HT1080 (cell line): ENCODE measurements at regions not wholly inside any gene's neighbourhood (a gene's known extent, or its start where the extent isn't known, plus 50 kb on each side); places are given as distances from the start of the nearest gene placed in this dataset.
A peak's percentile ranks its signal among the peaks of the same experiment; 100 is the strongest.
"Not testable (repeated sequence)": the region's sequence is repeated elsewhere in the genome, so short reads cannot be mapped to it uniquely, and the experiment has no call there.

Experiments
- DNase-seq: peaks from one replicate; pipeline ENCODE4 v3.0.0-alpha.2; 2015; ENCODE audit warnings: low read depth

GRCh38 chr5:60101573-60101972 lies 208.0 kb upstream of the PDE4D start:
- no peak for DNase-seq

DNA sequence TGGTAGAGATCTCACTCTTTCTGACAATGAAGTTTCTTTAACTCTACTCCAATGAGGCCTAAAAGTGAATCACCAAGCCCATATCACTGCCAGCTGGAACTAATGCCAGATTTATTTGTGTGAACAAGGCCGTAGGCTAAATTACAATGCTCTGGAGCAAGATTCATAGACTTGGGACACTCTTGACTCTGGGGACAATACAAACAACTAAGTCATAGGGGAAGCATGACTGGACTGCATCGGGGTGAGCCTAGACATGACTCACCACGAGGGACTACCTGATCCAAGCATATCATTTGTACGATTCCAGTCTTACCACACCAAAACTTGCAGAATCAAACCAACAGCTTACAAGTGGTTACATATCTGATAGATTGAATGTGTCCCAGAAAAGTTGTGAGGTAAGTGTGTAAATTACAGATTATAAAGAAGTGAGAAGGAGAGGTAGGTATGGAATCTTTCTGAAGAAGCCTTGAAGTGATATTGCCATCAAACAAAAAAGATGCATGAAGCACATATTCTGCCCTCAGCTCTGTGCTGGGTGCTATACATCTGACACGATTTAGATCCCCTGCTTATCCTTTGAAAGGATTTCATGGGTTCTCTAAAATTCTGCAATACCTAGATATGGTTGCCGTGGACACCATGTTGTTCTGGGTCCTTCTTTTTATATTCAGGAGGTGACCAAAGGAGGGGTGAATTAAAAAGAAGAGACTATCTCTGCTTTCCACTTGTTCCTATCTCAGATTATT lies 199.3 kb upstream of the PDE4D start:
- peak; percentile 89 for DNase-seq

GRCh38 chr5:60086583-60086982 lies 193.1 kb upstream of the PDE4D start:
- DNase-seq: no peak

- no peak for DNase-seq
These were observed 190.7 kb upstream of the PDE4D start for GRCh38 chr5:60084226-60084625.

GRCh38 chr5:60077292-60077691 lies 183.8 kb upstream of the PDE4D start:
- DNase-seq: no peak

- DNase-seq: no peak
These were observed 183.2 kb upstream of the PDE4D start for GRCh38 chr5:60076746-60077145.

DNA sequence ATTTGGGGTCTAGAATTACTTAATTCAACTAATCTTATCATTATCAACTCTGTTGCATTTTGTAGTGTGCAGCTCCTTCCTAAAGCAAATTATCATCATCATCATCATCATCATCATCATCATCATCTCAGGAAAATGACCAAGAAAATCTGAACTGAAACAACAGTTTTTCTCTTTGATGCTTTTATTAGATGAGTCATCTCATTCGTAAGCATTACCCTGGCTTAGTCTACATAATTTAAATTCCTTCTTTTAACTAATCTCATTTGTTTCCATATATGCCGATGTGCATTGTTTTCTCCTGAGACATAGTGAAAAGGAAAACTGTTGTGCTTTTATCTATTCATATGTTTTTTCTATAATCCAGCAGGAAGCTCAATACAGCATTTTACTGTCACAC lies 173.0 kb upstream of the PDE4D start:
- DNase-seq: peak; percentile 64

DNA sequence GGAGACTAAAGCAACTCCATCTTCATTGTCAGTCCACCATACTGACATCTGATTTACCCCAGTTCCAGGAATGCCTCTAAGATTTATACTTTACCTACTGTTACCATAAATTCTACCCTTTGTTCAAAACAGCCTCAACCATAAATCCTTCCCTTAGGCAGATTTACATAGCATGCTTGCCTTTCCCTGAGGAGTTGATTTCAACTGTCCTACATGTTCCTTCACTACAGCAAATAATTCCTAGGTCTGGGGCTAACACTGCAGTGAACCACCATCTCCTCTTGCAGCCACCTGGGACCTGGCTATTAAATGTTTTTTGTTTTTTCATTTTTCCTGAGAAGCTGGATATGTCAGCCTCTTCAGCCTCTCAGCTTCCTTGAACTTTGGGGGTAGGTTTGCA lies 166.9 kb upstream of the PDE4D start:
- DNase-seq: no peak

- no peak for DNase-seq
These were observed 162.7 kb upstream of the PDE4D start for GRCh38 chr5:60056191-60056590.

- DNase-seq: no peak
These were observed 161.6 kb upstream of the PDE4D start for GRCh38 chr5:60055168-60055567.

GRCh38 chr5:60041996-60042664 lies 148.6 kb upstream of the PDE4D start:
- not testable (repeated sequence) for DNase-seq

DNA sequence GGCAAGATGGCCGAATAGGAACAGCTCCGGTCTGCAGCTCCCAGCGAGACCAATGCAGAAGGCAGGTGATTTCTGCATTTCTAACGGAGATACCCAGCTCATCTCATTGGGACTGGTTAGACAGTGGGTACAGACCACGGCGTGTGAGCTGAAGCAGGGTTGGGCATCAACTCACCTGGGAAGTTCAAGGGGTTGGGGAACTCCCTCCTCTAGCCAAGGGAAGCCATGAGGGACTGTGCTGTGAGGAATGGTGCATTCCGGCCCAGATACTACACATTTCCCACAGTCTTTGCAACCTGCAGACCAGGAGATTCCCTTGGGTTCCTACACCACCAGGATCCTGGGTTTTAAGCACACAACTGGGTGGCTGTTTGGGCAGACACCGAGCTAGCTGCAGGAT lies 148.0 kb upstream of the PDE4D start:
- DNase-seq: not testable (repeated sequence)

GRCh38 chr5:60036192-60036938 lies 142.8 kb upstream of the PDE4D start:
- DNase-seq: no peak

GRCh38 chr5:60026161-60026560 lies 132.6 kb upstream of the PDE4D start:
- peak; percentile 10 for DNase-seq

DNA sequence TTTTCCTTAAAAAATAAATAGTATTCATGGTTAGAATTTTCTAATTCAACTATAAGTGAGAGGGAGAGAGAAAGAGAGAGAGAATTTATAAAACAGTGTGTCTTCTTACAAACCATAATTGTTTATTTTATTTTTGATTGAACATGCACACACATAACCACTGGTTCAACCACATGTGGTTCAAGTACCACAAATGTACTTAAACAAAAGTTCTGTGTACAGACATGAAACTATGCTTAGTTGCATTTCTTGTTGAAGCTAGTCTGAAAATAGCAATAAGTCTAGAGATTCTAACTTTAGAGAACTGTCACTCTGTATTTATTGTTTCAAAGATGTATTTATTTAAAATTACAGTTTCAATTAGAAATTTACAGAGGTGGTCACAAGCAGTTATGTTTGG lies 130.6 kb upstream of the PDE4D start:
- no peak for DNase-seq

DNA sequence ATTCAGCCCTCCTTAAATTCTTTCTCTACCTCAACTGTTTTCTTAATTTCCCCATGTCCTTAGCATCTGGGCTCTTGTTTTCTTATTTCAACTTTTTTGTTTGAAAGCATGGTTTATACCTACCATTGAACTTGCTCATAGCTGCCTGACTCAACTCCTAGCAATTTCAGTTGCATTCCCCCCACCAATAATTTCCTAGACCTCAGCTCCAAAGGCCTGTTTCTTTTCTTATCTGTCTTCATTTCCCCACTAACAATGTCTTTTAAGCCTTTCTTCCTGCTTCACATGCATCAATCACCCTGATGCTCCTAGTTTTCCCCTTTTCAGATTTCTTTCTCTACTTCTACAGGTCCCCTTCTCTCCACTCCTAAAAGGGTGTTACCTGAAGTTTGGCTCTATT lies 129.7 kb upstream of the PDE4D start:
- peak; percentile 25 for DNase-seq

GRCh38 chr5:60020457-60020856 lies 126.9 kb upstream of the PDE4D start:
- no peak for DNase-seq

GRCh38 chr5:60018960-60019359 lies 125.4 kb upstream of the PDE4D start:
- not testable (repeated sequence) for DNase-seq

GRCh38 chr5:60018091-60018490 lies 124.6 kb upstream of the PDE4D start:
- peak; percentile 3 for DNase-seq

DNA sequence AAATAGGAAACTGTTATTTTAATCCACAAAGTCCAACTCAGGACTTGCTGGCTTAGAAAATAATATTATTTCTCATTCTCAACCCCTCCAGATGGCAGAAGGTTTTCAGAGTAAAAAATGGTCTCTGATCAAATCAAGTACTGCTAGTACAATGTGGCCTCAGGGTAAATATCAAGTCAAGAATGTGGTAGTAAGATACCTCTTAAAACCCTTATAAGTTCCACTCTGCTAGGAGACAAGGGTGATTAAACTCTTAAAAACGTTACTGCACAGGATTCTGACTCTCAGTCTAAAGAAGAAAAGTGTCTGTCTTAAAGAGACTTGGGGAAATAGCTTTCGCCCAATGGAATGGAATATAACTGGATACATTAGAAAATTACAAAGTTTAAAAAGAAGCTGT lies 120.8 kb upstream of the PDE4D start:
- DNase-seq: no peak

DNA sequence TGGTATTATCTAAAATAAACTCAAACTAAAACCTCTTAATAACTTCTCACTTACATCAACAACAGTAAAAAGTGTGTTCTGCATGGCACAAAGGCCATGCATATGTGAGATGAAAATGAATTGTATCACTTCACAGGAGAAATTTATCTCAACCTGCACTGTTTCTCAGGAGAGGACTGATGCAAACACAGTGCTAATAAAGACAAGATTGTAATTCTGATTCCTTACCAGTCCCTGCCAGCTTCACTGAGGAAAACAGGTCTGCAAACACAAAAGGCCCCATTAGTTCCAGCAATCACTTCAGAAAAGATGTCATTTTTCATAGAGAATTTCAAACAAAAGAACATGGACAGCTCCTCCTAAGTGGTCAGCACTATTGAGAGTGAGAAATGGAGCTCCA lies 117.3 kb upstream of the PDE4D start:
- no peak for DNase-seq

GRCh38 chr5:60010328-60010727 lies 116.8 kb upstream of the PDE4D start:
- no peak for DNase-seq
